Hematopoietic multipotent progenitor cell treated with erythropoietin and hydrocortisone succinate and interleukin-3 and kit ligand, for 4 days (in vitro differentiated cells): ENCODE measurements at regions not wholly inside any gene's neighbourhood (a gene's known extent, or its start where the extent isn't known, plus 50 kb on each side); places are given as distances from the start of the nearest gene placed in this dataset.
A peak's percentile ranks its signal among the peaks of the same experiment; 100 is the strongest.
"Not testable (repeated sequence)": the region's sequence is repeated elsewhere in the genome, so short reads cannot be mapped to it uniquely, and the experiment has no call there.

Experiments
- DNase-seq: peaks from one replicate; pipeline ENCODE4 v3.0.0-alpha.2; 2015

DNA sequence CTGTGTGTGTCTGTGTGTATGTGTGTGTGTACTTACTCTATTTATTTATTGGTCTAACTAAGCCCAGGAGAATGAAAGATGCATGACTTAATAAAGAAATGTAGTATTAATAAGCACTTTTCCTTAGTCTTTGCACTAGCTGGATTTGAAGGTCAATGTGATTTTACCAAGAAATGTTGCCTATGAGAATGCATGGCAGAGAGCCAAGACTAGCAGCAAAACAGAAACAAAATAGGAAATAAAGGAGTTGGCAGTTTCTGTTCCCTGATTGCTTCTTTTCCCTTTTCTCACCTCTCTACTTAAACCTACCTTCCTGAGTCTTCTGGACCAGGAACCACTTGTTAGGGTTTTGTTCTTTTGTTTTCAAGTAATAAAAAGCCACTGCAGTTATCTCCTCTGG, 286.1 kb downstream of the KCTD12 start:
- peak; percentile 3 for DNase-seq

- no peak for DNase-seq
Measured at GRCh38 chr13:76597868-76598267, 288.3 kb downstream of the KCTD12 start.

- DNase-seq = no peak
Measured at GRCh38 chr13:76596216-76596615, 290.0 kb downstream of the KCTD12 start.

DNA sequence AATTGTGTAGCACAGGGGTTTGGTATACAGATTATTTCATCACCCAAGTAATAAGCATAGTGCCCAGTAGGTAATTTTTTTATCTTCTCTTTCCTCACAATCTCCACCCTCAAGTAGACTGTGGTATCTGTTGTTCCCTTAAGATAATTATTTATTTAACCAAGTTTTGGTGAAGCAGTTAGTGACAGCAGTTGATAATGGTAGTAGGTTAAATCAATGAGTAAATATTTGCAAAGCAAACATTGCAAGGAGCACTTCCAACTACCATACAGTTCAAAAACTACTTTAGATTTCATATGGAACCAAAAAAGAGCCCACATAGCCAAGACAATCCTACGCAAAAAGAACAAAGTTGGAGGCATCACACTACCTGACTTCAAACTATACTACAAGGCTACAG, 291.8 kb downstream of the KCTD12 start:
- no peak for DNase-seq

- no peak for DNase-seq
Measured at GRCh38 chr13:76586842-76587241, 299.4 kb downstream of the KCTD12 start.

DNA sequence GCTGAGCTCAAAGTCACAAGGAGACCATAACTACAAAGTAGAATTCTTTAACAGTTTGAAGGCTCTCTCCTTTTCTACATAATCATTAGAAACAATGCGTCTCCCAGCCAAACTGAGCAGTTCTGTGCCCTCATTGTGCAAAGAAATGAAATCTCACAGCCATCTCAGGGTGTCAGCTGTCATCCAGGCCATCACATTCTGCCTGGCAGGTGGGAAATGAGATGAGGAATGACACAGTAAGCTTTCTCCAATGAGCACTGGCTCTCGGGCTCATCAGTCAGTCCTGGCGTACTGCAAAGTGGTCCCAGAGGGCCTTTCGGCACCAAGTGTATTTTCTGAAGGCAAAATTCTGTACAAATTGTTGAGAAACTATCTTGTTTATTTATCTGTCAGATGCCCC, 306.5 kb downstream of the KCTD12 start:
- DNase-seq = no peak

- not testable (repeated sequence) for DNase-seq
Measured at GRCh38 chr13:76575634-76576033, 310.6 kb downstream of the KCTD12 start.

DNA sequence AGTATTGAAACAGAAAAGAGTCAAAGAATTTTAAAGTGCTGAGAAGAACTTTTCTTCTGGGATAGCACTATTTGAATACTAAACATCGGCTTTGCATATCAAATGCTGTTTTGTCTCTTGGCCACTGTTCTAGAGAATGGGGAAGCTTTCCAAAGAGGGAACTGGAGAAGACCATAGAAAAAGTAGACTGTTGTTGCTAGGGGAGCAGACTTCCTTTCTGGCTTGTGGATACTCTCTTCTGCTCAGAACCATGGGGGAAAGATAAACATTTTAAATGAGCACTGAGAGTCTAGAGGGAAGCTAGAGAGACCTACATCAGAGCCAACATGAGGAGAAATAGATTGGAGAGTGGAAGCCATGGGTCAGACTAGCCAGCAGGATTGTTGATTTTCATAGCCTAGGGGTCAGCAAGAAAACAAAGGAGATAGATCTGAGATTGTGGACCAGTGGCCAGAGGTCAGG, 315.7 kb downstream of the KCTD12 start:
- peak; percentile 3 for DNase-seq

DNA sequence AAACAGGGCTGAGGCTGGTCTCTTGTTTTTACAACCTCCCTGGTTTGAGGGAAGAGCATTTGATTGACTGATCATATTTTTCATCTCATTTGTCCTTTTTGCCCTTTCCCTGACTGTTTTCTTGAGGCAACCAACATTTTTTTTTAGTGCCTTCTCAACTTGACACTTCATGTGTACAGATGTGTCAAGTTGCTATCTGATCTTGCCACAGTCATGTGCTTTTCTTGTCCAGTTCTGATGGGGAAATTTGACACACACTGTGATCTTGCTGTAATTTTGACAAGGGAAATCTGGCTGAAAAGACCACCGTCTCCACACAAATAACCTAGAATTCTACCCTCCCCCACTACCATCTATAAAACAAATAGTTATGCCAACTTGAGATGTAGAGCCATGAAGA, 329.6 kb downstream of the KCTD12 start:
- DNase-seq = peak; percentile 15

GRCh38 chr13:76552807-76553206, 333.4 kb downstream of the KCTD12 start:
- DNase-seq = no peak

DNA sequence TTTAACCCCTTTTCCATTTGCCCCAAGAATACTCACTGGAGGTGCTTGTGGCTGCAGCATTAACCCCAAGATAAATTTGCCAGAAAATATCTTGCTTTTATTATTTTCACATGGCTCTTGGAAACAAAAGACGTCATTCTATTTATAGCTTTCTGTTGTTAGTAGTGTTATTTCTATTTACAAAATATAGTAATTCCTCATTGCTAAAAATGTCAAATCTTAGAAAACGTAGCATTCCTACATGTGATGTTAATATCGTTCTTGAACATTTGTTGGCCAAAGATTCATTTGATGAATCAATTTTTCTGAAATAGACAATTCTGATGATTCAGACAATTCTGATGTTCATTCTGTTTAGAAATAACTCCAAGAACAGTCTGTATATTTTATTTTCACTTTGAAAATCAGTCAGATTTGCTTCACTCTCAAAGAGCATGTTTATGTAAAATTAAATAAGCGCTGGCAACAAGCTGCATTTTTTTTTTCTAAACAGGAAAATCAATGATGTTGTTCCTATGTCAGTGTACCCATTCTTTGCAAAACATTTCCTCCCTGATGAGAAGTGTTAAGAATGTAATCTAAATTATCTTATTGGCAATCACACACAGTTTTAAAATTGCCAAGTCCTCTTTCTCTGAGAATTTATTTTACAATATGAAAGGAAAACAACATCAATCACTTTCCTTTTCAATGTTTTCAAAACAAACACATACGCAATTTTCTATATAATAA, 334.0 kb downstream of the KCTD12 start:
- DNase-seq = no peak

DNA sequence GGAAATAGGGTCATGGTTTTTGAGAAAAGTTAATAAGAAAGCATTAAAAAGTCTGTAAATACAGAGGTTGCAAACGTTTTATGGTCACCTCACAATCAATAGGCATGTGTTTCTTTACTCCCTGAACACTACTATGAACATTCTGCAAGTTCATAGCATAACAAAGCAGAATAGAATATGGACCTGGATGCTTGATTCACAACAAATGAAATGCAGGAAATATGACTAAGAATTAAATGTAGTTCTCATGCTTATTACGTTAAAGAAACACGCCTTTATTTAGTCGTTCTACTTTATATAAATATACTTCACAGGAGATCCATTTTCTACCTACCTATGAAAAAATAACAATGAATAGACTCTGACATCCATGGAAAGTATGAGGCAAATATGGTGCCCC, 344.0 kb downstream of the KCTD12 start:
- no peak for DNase-seq

DNA sequence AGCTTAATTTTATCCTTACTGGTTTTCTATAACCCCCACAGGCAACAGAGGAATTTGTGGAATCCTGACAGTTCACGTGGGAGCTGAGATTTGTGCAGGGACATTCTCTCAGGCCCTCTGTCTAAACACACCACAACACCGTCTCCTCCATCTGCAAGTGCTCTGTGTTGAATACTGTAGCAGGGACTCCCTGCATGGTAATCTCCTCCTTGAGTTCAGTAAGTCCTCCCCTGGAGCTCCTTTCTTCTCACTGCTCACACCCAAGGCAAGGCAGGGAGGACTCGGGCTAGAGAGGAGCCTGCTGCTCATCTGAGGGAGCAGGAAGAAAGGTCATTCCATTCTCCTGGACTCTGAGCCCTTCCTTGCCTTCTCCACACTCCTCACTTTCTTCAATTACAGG, 348.2 kb downstream of the KCTD12 start:
- DNase-seq = no peak

- no peak for DNase-seq
Measured at GRCh38 chr13:76533251-76533650, 353.0 kb downstream of the KCTD12 start.

DNA sequence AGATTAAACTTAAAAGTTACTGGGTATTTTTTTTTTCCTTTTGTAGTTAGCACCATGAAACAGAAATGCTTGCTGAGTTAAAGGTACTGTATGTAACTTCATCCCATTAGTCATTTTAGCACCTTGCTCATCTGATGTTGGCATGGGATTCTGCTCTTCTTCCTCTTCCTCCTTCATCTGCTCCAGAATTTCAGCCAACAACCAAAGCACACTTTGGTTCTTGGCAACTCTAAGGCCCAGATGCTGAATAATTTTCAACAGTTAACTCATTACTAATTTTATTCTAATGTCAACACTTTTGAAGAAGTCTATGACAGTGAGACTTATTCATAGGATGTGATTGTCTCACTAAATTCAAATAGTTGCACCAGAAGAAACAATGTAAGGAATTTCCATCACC, 359.2 kb downstream of the KCTD12 start:
- no peak for DNase-seq

DNA sequence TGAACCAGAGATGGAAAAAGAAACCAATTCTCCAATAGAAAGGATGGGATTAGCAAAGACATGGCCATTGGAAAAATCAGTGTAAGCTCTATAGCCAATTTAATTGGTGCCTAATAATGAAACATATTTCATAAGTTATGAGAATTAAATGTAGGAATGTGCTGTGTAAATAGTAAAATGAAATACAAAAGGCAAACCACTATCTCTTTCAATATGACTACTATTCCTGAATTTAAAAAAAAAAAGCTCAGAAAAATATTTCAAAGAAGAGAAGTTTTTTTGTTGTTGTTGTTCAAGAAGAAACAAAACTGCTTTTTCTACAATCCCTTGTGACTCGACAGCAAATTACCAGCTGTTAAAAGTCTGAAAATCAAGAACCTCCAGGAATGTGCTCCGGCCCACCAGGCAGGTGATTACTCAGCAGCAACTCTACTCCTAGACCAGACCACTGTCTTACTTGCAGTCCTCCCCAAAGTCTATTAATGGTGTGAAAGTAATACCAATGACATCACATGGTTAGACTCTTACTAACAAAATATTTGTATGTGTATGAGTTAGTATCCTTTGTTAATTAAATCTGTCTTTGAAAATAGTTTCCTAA, 362.4 kb downstream of the KCTD12 start:
- DNase-seq = no peak

- DNase-seq = peak; percentile 25
Measured at GRCh38 chr13:76522083-76522755, 364.0 kb downstream of the KCTD12 start.

DNA sequence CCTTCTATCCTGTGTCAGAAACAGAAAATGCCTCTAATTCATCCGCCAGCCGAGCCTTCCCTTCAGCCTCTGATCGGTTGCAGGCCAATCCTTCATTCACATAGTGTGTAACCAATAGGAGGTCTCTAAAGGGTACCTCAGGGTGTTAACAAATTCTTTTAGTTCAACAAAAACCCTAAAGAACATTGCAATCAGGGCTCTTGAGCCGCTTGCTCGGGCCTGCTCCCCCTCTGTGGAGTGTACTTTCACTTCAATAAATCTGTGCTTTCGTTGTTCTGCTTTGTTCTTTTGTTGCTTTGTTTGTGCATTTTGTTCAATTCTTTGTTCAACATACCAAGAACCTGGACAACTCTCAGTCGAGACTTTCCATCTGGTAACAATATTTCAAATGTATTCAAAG, 366.5 kb downstream of the KCTD12 start:
- no peak for DNase-seq

DNA sequence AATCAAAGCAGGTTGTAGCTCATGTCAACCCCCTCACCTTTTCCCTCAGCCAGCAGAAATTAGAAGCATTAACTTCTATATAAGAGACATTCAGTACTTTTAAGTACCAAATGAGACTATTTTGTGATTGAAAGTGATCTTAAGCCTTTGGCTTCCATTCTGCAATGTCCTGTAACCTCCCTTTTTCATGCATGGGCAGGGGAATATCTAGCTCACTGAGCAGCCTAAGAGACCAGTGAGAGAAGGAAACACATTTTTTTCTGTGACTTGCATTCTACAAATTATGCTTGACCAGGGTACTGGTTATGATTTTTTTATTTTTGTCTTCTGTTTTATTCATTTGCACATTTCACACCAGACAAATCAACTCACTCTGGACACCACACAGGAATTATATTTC, 369.6 kb downstream of the KCTD12 start:
- no peak for DNase-seq

- no peak for DNase-seq
Measured at GRCh38 chr13:76516013-76516412, 370.2 kb downstream of the KCTD12 start.

- DNase-seq = peak; percentile 44
Measured at GRCh38 chr13:76512721-76513145, 373.5 kb downstream of the KCTD12 start.

GRCh38 chr13:76505437-76505836, 380.8 kb downstream of the KCTD12 start:
- no peak for DNase-seq

DNA sequence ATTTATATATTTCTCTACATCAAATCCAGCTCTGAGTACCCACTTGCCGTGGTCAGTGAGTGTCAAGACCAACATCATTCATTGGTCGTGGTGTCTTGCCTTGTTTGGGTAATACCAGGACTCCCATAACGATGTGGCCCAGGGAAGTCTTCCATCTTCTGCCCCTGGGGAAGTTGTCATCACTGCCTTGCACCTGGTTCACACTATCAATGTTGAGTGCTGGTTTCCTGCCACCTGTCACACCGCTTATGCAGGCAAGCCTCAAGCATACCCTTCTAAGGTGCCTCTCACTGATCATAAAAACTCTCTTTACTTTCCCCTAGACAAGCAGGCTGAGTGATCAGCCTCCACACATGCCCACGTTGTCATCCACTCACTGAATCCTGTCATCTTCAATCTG, 382.4 kb downstream of the KCTD12 start:
- no peak for DNase-seq

DNA sequence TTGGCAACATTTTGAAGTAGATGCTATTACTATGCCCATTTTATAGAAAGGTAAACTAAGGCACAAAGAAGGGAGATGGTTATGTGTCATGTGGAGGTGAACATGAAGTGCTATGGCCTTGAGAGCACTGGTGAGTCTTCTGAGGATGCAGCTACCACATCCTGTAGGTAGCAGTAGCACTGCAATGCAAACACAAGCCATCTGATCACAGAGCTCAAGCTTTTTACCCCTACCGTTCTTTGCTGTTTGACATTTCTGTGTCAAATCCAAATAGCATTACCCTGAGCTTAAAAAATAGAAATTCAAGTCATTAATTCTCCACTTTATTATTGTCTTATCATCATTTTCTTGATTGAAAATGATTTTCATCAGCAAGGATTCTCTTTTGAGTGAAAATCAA, 382.9 kb downstream of the KCTD12 start:
- no peak for DNase-seq
